K562 (cell line): ENCODE measurements at regions not wholly inside any gene's neighbourhood (a gene's known extent, or its start where the extent isn't known, plus 50 kb on each side); places are given as distances from the start of the nearest gene placed in this dataset.

ENCODE experiments used
- ATAC-seq: fragments of 200-7000 bp; cut with Tn5 transposase; 3 replicates; pipeline ENCODE4 v1.9.1; 2020; ENCODE audit warnings: moderate library complexity
- BruUV-seq: library from RNA; stranded (reverse); fragments of 400-500 nt; replicated peaks from 2 replicates; lab custom pipeline; 2021; lab: Mats Ljungman, UMichigan
- CTCF ChIA-PET: fragments of 300-600 bp; formaldehyde crosslinking; extraction: SDS; loops from one replicate; lab custom pipeline; 2021; ENCODE audit warnings: low intra/inter-chr PET ratio; lab: Yijun Ruan, JAX
- POLR2A ChIA-PET: fragments of 300-600, 350-650 bp; sonication (Branson Sonifier 250); formaldehyde crosslinking; extraction: SDS; loops from one replicate; lab custom pipeline; 2021; ENCODE audit warnings: antibody characterized with exemption, inconsistent platforms; lab: Yijun Ruan, JAX
- DNase-seq, 4 experiments: peaks; one replicate each; pipeline versions ENCODE4 v3.0.0 to v3.0.0-alpha.2; 2011 to 2018; ENCODE audit warnings: low spot score in 3 of 4, mixed read lengths in 3 of 4; ENCODE audit errors: extremely low read depth in 1 of 4
- FAIRE-seq: peaks from 2 replicates; lab custom pipeline; 2011; peaks lifted over from hg19 to GRCh38; lab: Jason Lieb, UNC
- H2AFZ ChIP-seq: 2 replicates; pipeline ENCODE4 v1.6.0; 2011; ENCODE audit warnings: low read depth, low read length, control low read depth, inconsistent platforms
- H3K27ac ChIP-seq: fragments of 200-600 bp; 3 replicates; pipeline ENCODE4 v1.8.0; 2011; ENCODE audit warnings: low read depth, mild to moderate bottlenecking, control low read depth, inconsistent platforms, low read length, moderate library complexity, mixed read lengths; ENCODE audit errors: extremely low read depth
- H3K27me3 ChIP-seq, 2 experiments: fragments of 300-600 bp in 1 of 2; 2 replicates in 1 of 2; 3 replicates in 1 of 2; pipeline versions ENCODE4 v1.6.0 to v1.8.0; 2011; ENCODE audit warnings: inconsistent platforms in 2 of 2, low read length in 2 of 2, mild to moderate bottlenecking in 1 of 2, mixed read lengths in 1 of 2, moderate library complexity in 1 of 2; ENCODE audit not compliant: control insufficient read depth in 2 of 2, insufficient read depth in 2 of 2
- H3K36me3 ChIP-seq: fragments of 300-600 bp; 3 replicates; pipeline ENCODE4 v1.8.0; 2011; ENCODE audit warnings: mild to moderate bottlenecking, low read length, inconsistent platforms; ENCODE audit not compliant: control insufficient read depth, insufficient read depth
- H3K4me1 ChIP-seq, 2 experiments: fragments of 200-600 bp in 1 of 2; replicated peaks in 1 of 2; 2 replicates in 1 of 2; 3 replicates in 1 of 2; pipeline versions ENCODE4 v1.5.1 to v1.8.0; 2011; ENCODE audit warnings: inconsistent platforms in 2 of 2, low read length in 2 of 2, mild to moderate bottlenecking in 1 of 2, mixed read lengths in 1 of 2, moderate library complexity in 1 of 2; ENCODE audit not compliant: control insufficient read depth in 2 of 2, insufficient read depth in 2 of 2
- H3K4me2 ChIP-seq: 2 replicates; pipeline ENCODE4 v1.6.1; 2011; ENCODE audit warnings: low read length, control low read depth, inconsistent platforms, mixed read lengths; ENCODE audit not compliant: insufficient read depth
- H3K4me3 ChIP-seq: fragments of 200-600 bp; sonication (generic), shearing (Covaris generic); 2 replicates; pipeline ENCODE4 v1.5.1; 2016; ENCODE audit warnings: control low read depth, inconsistent platforms
- H3K79me2 ChIP-seq: fragments of 200-600 bp; 3 replicates; pipeline ENCODE4 v1.8.0; 2011; ENCODE audit warnings: low read length, inconsistent platforms; ENCODE audit not compliant: control insufficient read depth, insufficient read depth
- H3K9ac ChIP-seq, 2 experiments: 2 replicates each; pipeline versions ENCODE4 v1.6.0 to v1.6.1; 2011; ENCODE audit warnings: low read depth in 2 of 2, low read length in 2 of 2, control low read depth in 1 of 2, inconsistent platforms in 1 of 2, mild to moderate bottlenecking in 1 of 2, mixed read lengths in 1 of 2; ENCODE audit not compliant: insufficient read depth in 1 of 2
- H3K9me1 ChIP-seq: one replicate; pipeline ENCODE4 v1.6.0; 2011; ENCODE audit warnings: inconsistent platforms, mild to moderate bottlenecking, low read length, moderate library complexity; ENCODE audit not compliant: control insufficient read depth, insufficient read depth
- H3K9me3 ChIP-seq: replicated peaks from 2 replicates; pipeline ENCODE4 v1.5.1; 2011; ENCODE audit warnings: low read depth, low read length, inconsistent platforms; ENCODE audit not compliant: control insufficient read depth, insufficient read depth
- H4K20me1 ChIP-seq: replicated peaks from 2 replicates; pipeline ENCODE4 v1.6.1; 2011; ENCODE audit warnings: low read length, inconsistent platforms, mixed read lengths; ENCODE audit not compliant: control insufficient read depth, insufficient read depth
- DMBX1 ChIP-seq: fragments of 250-450 bp; sonication (Bioruptor Pico); IDR thresholded peaks from 2 replicates; pipeline ENCODE4 v1.8.0; 2022; ENCODE audit warnings: inconsistent platforms, mild to moderate bottlenecking, moderate library complexity, borderline replicate concordance
- ETV6 ChIP-seq, 3 experiments: fragments of 150-350 bp in 1 of 3; sonication (generic) in 1 of 3; formaldehyde crosslinking in 1 of 3; IDR thresholded peaks; 2 replicates each; pipeline versions ENCODE4 v1.6.1 to v1.8.0; 2014 to 2022; ENCODE audit warnings: borderline replicate concordance in 2 of 3, low read depth in 2 of 3, antibody characterized with exemption in 1 of 3, low read length in 1 of 3, mild to moderate bottlenecking in 1 of 3, missing genetic modification reagents in 1 of 3
- GTF2F1 ChIP-seq: IDR thresholded peaks from 2 replicates; pipeline ENCODE4 v1.6.1; 2011; ENCODE audit warnings: low read depth, low read length, improper control_type of control experiment
- HNRNPUL1 ChIP-seq: fragments of 200-400 bp; formaldehyde crosslinking; IDR thresholded peaks from 2 replicates; pipeline ENCODE4 v1.6.1; 2017; ENCODE audit warnings: low read length
- KHSRP ChIP-seq: fragments of 450-650 bp; IDR thresholded peaks from 2 replicates; pipeline ENCODE4 v1.6.1; 2017
- KLF16 ChIP-seq: IDR thresholded peaks from 2 replicates; pipeline ENCODE4 v1.6.1; 2016; ENCODE audit warnings: antibody characterized with exemption
- MAFK ChIP-seq: IDR thresholded peaks from 2 replicates; pipeline ENCODE4 v1.6.1; 2011; ENCODE audit warnings: low read length, improper control_type of control experiment
- MAZ ChIP-seq, 2 experiments: fragments of 450-650 bp in 1 of 2; sonication (generic) in 1 of 2; formaldehyde crosslinking; IDR thresholded peaks in 1 of 2; conservative IDR thresholded peaks in 1 of 2; 2 replicates each; pipeline versions ENCODE4 v1.4.0 to v1.5.0; 2020; ENCODE audit warnings: mild to moderate bottlenecking in 1 of 2, missing genetic modification reagents in 1 of 2
- MCM2 ChIP-seq: fragments of 450-650 bp; IDR thresholded peaks from 2 replicates; pipeline ENCODE4 v1.6.1; 2017; ENCODE audit warnings: low read depth, mild to moderate bottlenecking
- PRMT5 ChIP-seq: sonication (generic); formaldehyde crosslinking; IDR thresholded peaks from 2 replicates; pipeline ENCODE4 v1.5.0; 2020; ENCODE audit warnings: missing genetic modification reagents
- RAD51 ChIP-seq: fragments of 450-650 bp; IDR thresholded peaks from 2 replicates; pipeline ENCODE4 v1.7.1; 2016; ENCODE audit warnings: low read depth, mild to moderate bottlenecking, borderline replicate concordance
- SIRT6 ChIP-seq: IDR thresholded peaks from one replicate; pipeline ENCODE4 v1.6.1; 2012; ENCODE audit warnings: low read depth, mild to moderate bottlenecking, control low read depth, inconsistent platforms, low read length, moderate library complexity
- TBP ChIP-seq: optimal IDR thresholded peaks from 2 replicates; pipeline ENCODE3; 2011; ENCODE audit warnings: low read depth, low read length, improper control_type of control experiment
- TCF3 ChIP-seq: sonication (generic); formaldehyde crosslinking; IDR thresholded peaks from 2 replicates; pipeline ENCODE4 v1.4.0; 2020; ENCODE audit warnings: mild to moderate bottlenecking, missing genetic modification reagents
- TCF7L2 ChIP-seq: fragments of 150-350 bp; IDR thresholded peaks from 2 replicates; pipeline ENCODE4 v1.6.1; 2016; ENCODE audit warnings: low read depth, mild to moderate bottlenecking, low read length, moderate library complexity
- in situ Hi-C: fragments of 300-500 bp; cut with MboI; formaldehyde crosslinking; loops from 4 replicates; pipeline ENCODE4 v1.15.0; 2018; ENCODE audit warnings: inconsistent platforms, mixed read lengths
- intact Hi-C: fragments of 100-400 bp; cut with micrococcal nuclease; formaldehyde crosslinking; loops from 2 replicates; pipeline ENCODE4 v1.14.2; 2022
- TF ChIP-seq, protein P1 (sequence below): fragments of 200-800 bp; sonication (Bioruptor generic); IDR thresholded peaks from 2 replicates; pipeline ENCODE4 v1.6.1; 2017; ENCODE audit warnings: missing genetic modification characterization, missing compliant biosample characterization
- TF ChIP-seq, protein P2 (sequence below): fragments of 250-450 bp; sonication (Bioruptor Pico); IDR thresholded peaks from 2 replicates; pipeline ENCODE4 v1.4.0; 2020; ENCODE audit warnings: mild to moderate bottlenecking, moderate library complexity

- TF ChIP-seq MAZ (CRISPR knock-in tag; conservative IDR thresholded peaks at IDR 0.05 in 1 of 2, IDR thresholded peaks at IDR 0.05 in 1 of 2) (no peak), GTF2F1 (no peak), HNRNPUL1 (no peak), TBP (no peak)
- TF ChIP-seq, protein P1, sequence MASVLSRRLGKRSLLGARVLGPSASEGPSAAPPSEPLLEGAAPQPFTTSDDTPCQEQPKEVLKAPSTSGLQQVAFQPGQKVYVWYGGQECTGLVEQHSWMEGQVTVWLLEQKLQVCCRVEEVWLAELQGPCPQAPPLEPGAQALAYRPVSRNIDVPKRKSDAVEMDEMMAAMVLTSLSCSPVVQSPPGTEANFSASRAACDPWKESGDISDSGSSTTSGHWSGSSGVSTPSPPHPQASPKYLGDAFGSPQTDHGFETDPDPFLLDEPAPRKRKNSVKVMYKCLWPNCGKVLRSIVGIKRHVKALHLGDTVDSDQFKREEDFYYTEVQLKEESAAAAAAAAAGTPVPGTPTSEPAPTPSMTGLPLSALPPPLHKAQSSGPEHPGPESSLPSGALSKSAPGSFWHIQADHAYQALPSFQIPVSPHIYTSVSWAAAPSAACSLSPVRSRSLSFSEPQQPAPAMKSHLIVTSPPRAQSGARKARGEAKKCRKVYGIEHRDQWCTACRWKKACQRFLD (CRISPR knock-in tag): 0 out of 2 replicates have a peak, but pooled peaks have one; percentile 30
Observed at GRCh38 chr10:21130683-21131442, 233.8 kb upstream of the NEBL start (continued).

GRCh38 chr10:21130108-21130507 lies 233.0 kb upstream of the NEBL start:
- H3K27me3 ChIP-seq: no peaks in the 10 kb centered on the region
- BruUV-seq: no TSS peak
- POLR2A ChIA-PET: no interaction called here
- H2AFZ ChIP-seq: no peak overlapping the region
- H3K4me2 ChIP-seq: no peak overlapping the region; the same call in 1 of the 2 replicates
- ATAC-seq (peak; percentile 93), FAIRE-seq (peak; percentile 51), DNase-seq (peak; percentile 13 to 77 (median 30))
- no peak overlapping the region for H3K4me3 ChIP-seq
- intact Hi-C loops (no loop called here), in situ Hi-C loops (no loop called here)
- H4K20me1 ChIP-seq: no peaks in the 10 kb centered on the region
- H3K9ac ChIP-seq: no peak overlapping the region
- H3K27ac ChIP-seq: peak overlapping the region; percentile 55; the same call in 2 of the 3 replicates
- no peaks in the 10 kb centered on the region; the same call in 2 of the 3 replicates for H3K36me3 ChIP-seq
- H3K4me1 ChIP-seq: peaks cover 0 to 22% of the 10 kb centered on the region in 2 experiments; a peak in 3 of 5 replicates
- peaks cover 4% of the 10 kb centered on the region; the same call in 1 of the 2 replicates for H3K9me3 ChIP-seq
- H3K79me2 ChIP-seq: 0 out of 3 replicates have a peak, but pooled peaks cover 3% of the 10 kb centered on the region
- no peaks in the 10 kb centered on the region for H3K9me1 ChIP-seq
- CTCF ChIA-PET: no interaction called here
- TF ChIP-seq SIRT6 (no peak), KHSRP (0 out of 2 replicates have a peak, but pooled peaks have one; percentile 4), DMBX1 (CRISPR knock-in tag) (0 out of 2 replicates have a peak, but pooled peaks have one; percentile 49), ETV6 (IDR thresholded peaks at IDR 0.05; ENCODE audit: borderline replicate concordance in 1 of 2, low read depth in 2 of 2, low read length in 1 of 2) (no peak), ETV6 (CRISPR knock-in tag; IDR thresholded peaks at IDR 0.05; ENCODE audit: borderline replicate concordance) (no peak), RAD51 (no peak), TCF7L2 (no peak), PRMT5 (CRISPR knock-in tag) (no peak), KLF16 (peak; percentile 82), TCF3 (CRISPR knock-in tag) (peak; percentile 86), MAFK (no peak), MCM2 (no peak)
- TF ChIP-seq, protein P2, sequence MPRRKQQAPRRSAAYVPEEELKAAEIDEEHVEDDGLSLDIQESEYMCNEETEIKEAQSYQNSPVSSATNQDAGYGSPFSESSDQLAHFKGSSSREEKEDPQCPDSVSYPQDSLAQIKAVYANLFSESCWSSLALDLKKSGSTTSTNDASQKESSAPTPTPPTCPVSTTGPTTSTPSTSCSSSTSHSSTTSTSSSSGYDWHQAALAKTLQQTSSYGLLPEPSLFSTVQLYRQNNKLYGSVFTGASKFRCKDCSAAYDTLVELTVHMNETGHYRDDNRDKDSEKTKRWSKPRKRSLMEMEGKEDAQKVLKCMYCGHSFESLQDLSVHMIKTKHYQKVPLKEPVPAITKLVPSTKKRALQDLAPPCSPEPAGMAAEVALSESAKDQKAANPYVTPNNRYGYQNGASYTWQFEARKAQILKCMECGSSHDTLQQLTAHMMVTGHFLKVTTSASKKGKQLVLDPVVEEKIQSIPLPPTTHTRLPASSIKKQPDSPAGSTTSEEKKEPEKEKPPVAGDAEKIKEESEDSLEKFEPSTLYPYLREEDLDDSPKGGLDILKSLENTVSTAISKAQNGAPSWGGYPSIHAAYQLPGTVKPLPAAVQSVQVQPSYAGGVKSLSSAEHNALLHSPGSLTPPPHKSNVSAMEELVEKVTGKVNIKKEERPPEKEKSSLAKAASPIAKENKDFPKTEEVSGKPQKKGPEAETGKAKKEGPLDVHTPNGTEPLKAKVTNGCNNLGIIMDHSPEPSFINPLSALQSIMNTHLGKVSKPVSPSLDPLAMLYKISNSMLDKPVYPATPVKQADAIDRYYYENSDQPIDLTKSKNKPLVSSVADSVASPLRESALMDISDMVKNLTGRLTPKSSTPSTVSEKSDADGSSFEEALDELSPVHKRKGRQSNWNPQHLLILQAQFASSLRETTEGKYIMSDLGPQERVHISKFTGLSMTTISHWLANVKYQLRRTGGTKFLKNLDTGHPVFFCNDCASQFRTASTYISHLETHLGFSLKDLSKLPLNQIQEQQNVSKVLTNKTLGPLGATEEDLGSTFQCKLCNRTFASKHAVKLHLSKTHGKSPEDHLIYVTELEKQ (CRISPR knock-in tag): no peak
